Right atrium auricular region (tissue), 2 donors: ENCODE measurements at regions not wholly inside any gene's neighbourhood (a gene's known extent, or its start where the extent isn't known, plus 50 kb on each side); places are given as distances from the start of the nearest gene placed in this dataset.

ENCODE experiments used
- DNase-seq: peaks from one replicate; pipeline ENCODE4 v3.0.0-alpha.2; 2019; ENCODE audit warnings: low spot score
- H3K27ac ChIP-seq, 2 donors: fragments of 200-600 bp; sonication (generic); 1 replicate in 1 of 2; 2 replicates in 1 of 2; pipeline ENCODE4 v1.5.1; 2016 to 2019
- H3K27me3 ChIP-seq, 2 donors: fragments of 200-600 bp; sonication (generic); one replicate each; pipeline versions ENCODE4 v1.5.1 to v1.6.0; 2017 to 2019
- H3K36me3 ChIP-seq: fragments of 200-600 bp; sonication (generic); one replicate; pipeline ENCODE4 v1.5.1; 2016
- H3K4me1 ChIP-seq, 2 donors: fragments of 200-600 bp; sonication (generic); one replicate each; pipeline versions ENCODE4 v1.5.1 to v1.6.0; 2017 to 2019
- H3K4me3 ChIP-seq, 2 donors: fragments of 200-600 bp; sonication (generic); 1 replicate in 1 of 2; 2 replicates in 1 of 2; pipeline ENCODE4 v1.5.1; 2017 to 2019; ENCODE audit warnings: mild to moderate bottlenecking in 1 of 2, moderate library complexity in 1 of 2
- H3K9me3 ChIP-seq, 2 donors: fragments of 200-600 bp; sonication (generic); one replicate each; pipeline ENCODE4 v1.5.1; 2019
- CTCF ChIP-seq, 2 donors: fragments of 200-600 bp; sonication (generic); IDR thresholded peaks; one replicate each; pipeline ENCODE4 v1.5.1; 2019; ENCODE audit warnings: antibody characterized with exemption in 2 of 2

GRCh38 chr7:28312948-28313347 lies 99.4 kb upstream of the CREB5 start:
- DNase-seq, result no peak
- Histone ChIP-seq H3K4me1 (no peaks in the 10 kb centered on the region), H3K36me3 (no peaks in the 10 kb centered on the region), H3K27ac (no peak overlapping the region), H3K4me3 (no peak overlapping the region), H3K27me3 (no peaks in the 10 kb centered on the region), H3K9me3 (no peaks in the 10 kb centered on the region)
- no peak for TF ChIP-seq CTCF (IDR thresholded peaks at IDR 0.05)

- H3K4me1 ChIP-seq, result no peaks in the 10 kb centered on the region
- H3K27me3 ChIP-seq, result no peaks in the 10 kb centered on the region
- DNase-seq, result no peak
- no peaks in the 10 kb centered on the region for H3K36me3 ChIP-seq
- no peak for TF ChIP-seq CTCF (IDR thresholded peaks at IDR 0.05)
- H3K4me3 ChIP-seq, result no peak overlapping the region
- H3K9me3 ChIP-seq, result no peaks in the 10 kb centered on the region
- H3K27ac ChIP-seq, result no peak overlapping the region
These were observed 97.5 kb upstream of the CREB5 start for GRCh38 chr7:28314841-28315240.

GRCh38 chr7:28315565-28316410 lies 96.5 kb upstream of the CREB5 start:
- DNase-seq, result no peak
- Histone ChIP-seq H3K27ac (no peak overlapping the region), H3K27me3 (no peaks in the 10 kb centered on the region), H3K4me1 (no peaks in the 10 kb centered on the region), H3K9me3 (no peaks in the 10 kb centered on the region), H3K4me3 (no peak overlapping the region), H3K36me3 (no peaks in the 10 kb centered on the region)
- no peak for TF ChIP-seq CTCF (IDR thresholded peaks at IDR 0.05)

GRCh38 chr7:28316489-28316888 lies 95.8 kb upstream of the CREB5 start:
- no peak for DNase-seq
- no peak for TF ChIP-seq CTCF (IDR thresholded peaks at IDR 0.05)
- H3K4me1 ChIP-seq, result no peaks in the 10 kb centered on the region
- H3K27me3 ChIP-seq, result no peaks in the 10 kb centered on the region
- no peak overlapping the region for H3K4me3 ChIP-seq
- H3K9me3 ChIP-seq, result no peaks in the 10 kb centered on the region
- no peaks in the 10 kb centered on the region for H3K36me3 ChIP-seq
- no peak overlapping the region for H3K27ac ChIP-seq

- Histone ChIP-seq H3K4me3 (no peak overlapping the region), H3K27ac (no peak overlapping the region), H3K4me1 (no peaks in the 10 kb centered on the region), H3K27me3 (no peaks in the 10 kb centered on the region), H3K36me3 (no peaks in the 10 kb centered on the region), H3K9me3 (no peaks in the 10 kb centered on the region)
- no peak for DNase-seq
- TF ChIP-seq CTCF (IDR thresholded peaks at IDR 0.05), result no peak
These were observed 94.1 kb upstream of the CREB5 start for GRCh38 chr7:28318101-28318762.
